IPS DF 4.7 (cell line): ENCODE measurements at regions not wholly inside any gene's neighbourhood (a gene's known extent, or its start where the extent isn't known, plus 50 kb on each side); places are given as distances from the start of the nearest gene placed in this dataset.

Experiments
- DNase-seq: peaks from one replicate; pipeline ENCODE4 v3.0.0-alpha.2; 2013; ENCODE audit warnings: low spot score; ENCODE audit errors: extremely low read depth

DNA sequence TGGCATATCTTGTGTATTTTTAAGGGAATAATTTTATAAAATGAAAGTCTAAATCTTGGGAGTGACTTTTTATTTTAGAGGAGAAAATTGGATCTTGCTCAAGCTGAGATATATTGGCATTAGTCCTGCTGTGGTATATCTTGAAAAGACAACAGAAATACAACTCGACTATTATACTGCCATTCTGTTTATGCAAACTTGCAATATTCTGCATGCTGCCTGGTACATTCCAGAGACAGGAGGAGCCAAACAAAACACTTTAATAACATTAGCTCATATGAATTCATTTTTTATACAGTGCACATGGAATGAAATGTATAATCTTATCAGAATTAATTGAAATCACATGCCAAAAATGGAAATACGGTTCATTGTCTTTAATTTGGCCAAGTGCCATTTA lies 176.0 kb upstream of the NRIP1 start:
- DNase-seq = no peak

DNA sequence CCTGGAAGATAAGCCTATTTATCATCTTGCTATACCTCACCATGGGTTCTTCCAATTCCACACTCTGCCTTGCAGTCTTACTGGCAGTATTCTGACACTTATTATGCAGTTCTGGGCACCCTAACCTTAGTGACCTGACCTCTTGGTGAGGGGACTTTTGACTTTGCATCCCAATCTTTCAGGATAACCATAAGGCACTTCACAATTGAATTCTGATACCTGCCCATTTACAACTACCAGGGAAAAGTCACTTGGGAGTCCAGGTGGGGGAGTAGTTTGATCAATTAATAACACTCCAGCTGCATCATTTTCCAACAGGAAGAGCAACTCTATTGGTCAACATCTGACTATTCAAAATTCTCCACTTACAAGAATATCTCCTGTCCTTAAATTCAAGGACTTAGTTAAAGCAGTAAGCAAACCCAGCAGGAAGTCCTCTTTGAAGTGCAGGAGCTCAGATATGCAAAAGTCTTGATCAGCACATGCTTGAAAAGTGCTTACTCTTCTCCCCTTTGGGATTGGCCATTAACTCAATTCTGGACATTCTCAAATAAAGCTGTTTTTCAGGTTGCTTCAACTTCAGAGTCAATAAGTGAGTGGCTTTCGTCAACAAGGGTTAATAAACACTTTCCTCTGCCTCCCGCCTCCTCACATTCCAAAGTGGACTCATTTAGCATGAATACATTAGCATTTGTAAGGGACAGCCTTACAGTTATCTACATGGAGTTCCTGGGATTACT lies 177.4 kb upstream of the NRIP1 start:
- peak; percentile 88 for DNase-seq

DNA sequence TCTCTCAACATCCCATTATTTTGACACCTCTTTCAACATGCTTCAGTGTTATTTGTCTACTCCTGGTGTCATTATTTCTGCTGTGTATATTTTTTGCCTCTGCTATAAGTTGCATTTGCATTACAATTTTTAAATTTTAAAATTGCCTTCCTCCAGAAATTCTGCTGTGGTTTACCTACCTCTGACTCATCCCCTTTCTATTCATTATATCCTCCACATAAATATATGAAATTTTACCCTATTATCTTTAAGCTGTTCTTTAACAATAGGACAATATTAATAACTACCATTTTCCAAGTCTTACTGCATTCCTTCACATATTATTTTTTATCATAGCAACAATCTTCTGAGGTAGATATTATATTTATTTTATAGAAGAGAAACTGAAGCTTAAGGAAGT lies 178.1 kb upstream of the NRIP1 start:
- DNase-seq = no peak

DNA sequence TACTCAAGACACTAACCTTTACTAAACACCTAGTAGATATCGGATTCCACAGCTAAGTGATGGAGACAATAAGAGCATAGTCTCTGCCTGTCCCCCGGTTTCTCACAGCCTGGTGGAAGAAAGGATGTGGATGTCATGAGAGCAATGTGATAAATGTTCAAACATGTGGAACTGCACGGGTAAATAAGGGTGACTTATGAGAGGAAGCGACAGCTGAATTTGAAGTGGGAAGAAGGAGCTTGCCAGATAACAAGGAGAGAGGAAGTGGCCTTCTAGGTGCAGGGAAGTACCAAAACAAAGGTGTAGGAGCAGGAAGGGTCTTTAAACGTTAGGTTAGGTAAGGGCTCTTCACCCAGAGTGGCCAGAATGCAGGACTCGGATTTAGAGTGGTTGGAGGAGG lies 178.6 kb upstream of the NRIP1 start:
- no peak for DNase-seq

DNA sequence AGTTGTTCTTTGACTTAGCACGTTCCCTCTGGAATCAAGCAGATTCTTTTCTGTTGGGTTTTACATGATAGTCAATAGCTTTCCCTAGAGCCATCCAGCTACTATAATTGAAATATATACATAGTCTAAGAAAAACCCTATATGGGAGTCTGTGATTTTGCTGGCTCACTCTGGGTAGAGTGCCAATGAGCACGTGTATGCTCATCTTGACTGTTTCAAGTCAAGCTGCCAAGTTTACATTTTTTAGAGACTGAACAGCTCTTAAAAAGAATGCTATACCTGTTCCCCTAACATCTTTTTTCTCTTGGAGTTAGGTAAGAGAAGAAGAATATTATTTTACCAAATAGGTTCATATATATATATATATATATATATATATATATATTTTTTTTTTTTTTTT lies 182.8 kb upstream of the NRIP1 start:
- no peak for DNase-seq

DNA sequence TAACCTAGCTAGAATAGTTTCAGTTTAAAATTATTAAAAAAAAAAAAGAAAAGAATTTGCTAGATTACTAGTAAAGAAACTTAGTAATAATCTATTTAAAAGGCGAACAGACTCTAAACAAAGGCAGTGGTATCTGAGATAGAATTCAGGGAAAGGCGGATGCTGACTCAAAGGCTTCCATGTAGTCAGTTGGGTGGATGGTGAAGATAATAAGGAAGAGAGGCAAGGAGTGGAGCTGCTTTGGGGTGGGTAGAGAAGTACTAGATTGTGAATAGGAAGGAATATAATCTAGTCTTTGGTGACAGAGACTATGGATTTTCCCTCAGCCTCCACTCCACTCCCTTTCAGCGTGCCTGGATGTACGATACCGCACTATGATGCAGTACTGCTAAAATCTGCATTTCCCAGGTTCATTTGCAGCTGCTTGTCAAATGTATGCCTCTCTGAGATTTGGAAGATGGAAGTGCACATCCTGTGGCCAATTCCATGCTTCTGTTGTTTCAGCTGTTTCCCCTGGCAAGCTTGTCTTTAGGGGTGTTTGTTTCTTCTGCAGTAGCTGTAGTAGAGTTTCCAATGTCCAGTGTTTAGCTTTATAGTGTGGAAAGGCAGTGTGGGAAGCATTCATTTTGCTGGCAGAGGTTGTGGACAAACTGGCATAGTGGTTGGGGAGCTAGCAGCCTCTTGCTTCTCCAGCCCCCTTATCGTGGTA lies 184.6 kb upstream of the NRIP1 start:
- DNase-seq = no peak

DNA sequence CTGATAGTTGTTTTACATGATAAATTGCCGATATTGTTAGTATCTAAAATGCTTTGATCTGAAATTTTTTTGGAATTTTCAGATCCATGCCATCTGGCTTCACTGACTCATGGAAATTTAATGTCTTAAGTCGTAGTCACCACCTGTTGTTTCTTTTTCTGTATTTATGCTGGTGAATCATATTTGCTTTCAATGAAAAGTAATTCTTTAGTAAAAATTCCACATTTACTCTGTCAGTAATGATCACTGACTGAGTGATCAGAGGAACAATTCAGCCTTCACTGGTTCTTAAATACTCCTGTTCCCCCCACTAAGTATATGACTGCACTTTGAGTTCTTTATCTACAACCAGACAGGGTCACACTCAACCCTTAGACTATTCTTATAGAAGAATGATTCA lies 185.6 kb upstream of the NRIP1 start:
- DNase-seq = no peak

DNA sequence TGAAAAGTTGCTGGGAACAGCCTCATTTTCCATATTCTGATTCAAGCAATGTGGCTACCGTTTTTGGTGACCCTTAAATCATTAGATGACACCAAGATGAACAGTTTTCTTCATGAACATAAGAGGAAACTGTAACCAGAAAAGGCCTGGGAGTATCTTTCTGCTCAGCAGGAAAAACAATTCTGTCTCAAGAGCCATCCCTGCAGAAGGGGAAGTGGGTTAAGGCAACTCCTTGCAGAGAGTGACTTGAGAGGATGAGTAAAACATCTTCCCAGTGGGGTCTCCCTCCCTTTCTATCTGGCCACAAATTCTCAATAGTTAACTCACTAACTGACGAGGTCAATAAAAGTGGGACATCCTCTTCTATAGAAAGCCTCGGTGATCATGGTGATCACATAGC lies 187.6 kb upstream of the NRIP1 start:
- no peak for DNase-seq

DNA sequence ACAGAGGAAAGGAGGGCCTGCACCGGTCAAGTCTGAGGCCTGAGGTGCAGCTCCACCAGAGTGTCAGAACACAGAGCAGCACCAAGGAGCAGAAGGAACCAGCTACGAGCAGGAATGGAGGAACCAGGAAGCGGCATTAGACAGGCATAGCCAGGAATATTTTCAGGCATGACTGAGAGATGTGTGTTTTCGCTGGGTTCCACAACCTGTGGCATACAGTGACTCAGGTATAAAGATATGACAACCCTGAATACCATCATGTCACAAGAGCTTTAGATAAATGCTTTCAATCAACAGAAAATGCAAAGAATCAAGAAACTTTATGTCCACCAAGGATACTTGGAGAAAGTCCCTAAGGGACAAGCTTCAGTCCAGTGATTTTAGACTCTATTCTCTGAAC lies 189.3 kb upstream of the NRIP1 start:
- DNase-seq = no peak

DNA sequence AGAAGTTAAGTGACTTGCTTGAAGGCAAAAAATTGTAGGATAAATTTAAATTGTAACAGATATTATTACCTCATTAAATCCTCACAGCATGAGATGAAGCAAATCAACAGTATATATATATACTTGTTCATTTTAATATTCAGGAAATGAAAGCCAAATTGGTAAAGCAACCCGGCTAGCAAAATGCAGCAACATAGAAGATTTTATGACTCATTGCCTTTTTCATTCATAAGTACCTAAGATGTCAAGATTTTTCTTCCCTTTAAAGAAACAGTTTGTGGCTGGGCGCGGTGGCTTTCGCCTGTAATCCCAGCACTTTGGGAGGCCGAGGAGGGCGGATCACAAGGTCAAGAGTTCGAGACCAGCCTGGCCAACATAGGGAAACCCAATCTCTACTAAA lies 190.5 kb upstream of the NRIP1 start:
- DNase-seq = no peak

DNA sequence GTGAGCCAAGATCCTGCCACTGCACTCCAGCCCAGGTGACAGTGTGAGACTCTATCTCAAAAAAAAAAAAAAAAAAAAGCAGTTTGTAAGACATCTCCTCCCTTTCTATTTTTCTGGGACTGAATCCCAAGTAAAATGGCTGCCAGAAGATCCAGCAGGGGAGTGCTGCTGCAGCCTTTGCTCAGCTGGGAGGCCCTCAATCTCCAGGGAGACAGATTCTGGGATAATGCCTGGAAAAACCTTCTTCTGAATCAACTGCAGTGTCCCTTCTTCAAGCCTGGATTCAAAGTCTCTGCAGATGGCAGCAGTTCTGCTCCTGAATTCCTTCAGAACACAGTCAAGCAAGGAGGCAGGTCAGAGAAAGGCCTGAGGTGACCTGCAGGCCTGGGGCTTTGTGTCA lies 191.0 kb upstream of the NRIP1 start:
- DNase-seq = no peak

DNA sequence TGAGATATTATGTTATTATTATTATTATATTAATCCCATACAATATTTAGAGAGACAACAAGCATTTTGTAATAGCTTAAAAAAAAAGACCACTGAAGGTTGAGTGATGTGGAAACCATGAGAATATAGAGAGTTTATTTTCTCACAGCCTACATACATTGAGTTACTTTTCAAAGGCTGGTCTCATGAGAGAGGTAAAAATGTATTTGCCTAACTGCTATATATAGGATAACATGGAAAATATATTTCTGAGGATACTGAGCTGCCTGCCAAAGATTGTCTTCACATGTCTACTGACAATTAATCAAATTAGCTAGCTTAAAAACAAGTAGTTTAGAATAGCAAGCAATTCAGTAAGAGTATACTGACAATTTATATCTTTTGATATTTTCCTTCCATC lies 192.2 kb upstream of the NRIP1 start:
- no peak for DNase-seq

DNA sequence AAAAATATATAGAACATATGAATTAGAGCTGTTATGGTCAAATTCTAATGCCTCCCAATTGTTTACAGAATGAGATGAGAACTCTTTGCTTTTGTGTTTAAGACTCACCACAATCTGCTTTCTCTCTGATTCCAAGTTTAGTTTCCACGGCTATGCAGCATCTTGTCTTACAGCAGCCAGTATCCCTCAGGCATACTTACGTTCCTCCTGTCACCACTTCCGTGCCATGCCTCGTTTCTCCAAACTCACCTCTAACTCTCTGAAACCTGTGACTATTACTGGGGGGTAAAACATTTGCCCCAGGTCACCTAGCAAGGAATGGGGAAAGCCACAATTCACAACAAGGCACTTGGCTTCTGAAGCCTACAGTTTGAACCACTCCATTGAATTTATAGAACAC lies 192.8 kb upstream of the NRIP1 start:
- no peak for DNase-seq

DNA sequence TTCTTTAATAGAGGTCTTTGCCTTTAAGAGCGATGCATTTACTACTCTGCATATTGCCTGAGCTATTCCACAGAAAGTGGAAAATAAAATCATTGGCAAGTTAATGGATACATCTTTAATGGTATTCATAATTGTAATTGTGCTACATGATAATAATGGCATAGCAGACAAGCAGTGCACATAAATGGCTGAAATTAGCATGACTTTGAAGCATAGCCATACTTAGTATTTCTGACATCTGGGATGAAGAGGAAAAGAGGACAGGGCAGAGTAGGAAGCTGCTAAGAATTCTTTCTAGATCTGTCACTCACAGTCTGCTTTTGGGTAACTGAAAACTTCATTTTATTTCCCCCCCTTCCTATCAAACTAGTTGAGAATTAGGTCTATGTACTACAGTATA lies 195.0 kb upstream of the NRIP1 start:
- DNase-seq = no peak

DNA sequence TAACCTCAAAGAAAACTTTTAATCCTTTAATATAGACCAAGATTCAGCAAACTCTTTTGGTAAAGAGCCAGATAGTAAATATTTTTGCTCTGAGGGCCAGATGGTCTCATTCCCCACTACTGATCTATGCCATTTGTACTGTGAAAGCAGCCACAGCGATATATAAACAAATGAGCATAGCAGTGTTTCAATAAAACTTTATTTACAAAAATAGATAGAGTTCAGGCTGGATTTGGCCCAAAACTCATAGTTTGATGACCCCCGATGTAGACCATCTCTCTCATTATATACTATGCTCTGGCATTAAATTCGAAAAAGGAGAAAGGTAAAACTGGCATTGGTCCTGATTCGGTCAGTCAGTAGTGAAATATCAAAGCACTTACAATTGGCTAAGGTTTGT lies 195.8 kb upstream of the NRIP1 start:
- no peak for DNase-seq

DNA sequence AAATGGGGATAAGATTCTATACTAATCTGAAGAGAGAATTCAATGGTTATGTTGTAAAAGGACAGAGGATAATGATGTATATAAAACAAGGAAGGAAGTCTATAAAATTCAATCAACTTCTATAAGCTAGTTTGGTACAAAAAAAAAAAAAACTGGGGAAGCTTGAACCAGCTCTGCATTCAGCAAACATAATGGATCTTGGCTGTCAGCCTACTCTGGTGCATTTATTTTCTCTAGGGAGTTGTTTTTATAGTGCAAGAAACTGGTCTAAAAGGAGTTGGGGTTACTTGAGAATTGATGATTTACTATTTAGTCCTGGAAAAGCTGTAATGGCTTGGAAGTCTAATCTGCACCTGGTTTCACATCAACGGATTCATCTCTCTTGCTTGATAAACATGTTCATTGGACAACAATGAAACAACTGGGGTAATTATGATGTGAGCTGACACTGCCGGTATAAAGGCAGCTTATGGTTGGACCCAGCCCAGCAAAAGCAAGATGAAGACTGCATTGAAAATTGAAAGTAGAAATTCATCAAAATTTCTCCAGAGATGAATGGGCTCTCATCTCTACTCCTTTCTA lies 199.4 kb upstream of the NRIP1 start:
- no peak for DNase-seq

DNA sequence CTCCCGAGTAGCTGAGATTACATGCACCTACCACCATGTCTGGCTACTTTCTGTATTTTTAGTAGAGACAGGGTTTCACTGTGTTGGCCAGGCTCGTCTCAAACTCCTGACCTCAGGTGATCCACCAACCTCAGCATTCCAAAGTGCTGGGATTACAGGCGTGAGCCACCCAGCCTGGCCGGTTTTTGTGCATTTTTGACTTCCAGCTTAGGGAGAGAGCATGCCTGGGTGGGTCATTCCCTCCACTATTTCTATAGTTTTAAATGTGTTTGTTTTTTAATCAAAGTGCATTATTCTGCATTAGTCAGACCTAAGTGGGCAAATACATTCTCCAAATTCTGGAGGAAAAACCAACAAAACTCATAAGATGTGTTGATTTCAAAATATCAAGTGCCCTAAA lies 207.4 kb upstream of the NRIP1 start:
- DNase-seq = no peak

DNA sequence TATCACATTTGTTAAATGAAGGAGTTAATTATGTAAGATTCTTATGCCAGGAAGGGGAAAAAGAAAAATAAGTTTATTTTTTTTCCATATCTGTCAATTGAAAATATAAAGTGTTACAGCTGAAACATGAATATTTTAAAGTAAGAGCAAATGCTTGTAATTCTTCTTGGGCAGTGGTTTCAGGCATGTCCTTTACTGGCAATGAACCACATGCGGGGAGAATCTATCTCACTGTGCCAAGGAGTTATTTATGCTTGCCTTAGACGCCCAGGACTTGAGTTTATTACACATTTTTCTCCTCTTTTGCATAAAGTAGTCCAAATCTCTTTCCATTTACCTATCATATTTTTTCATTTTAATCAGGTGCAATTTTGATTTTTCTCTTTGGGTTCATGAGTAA lies 207.8 kb upstream of the NRIP1 start:
- no peak for DNase-seq

DNA sequence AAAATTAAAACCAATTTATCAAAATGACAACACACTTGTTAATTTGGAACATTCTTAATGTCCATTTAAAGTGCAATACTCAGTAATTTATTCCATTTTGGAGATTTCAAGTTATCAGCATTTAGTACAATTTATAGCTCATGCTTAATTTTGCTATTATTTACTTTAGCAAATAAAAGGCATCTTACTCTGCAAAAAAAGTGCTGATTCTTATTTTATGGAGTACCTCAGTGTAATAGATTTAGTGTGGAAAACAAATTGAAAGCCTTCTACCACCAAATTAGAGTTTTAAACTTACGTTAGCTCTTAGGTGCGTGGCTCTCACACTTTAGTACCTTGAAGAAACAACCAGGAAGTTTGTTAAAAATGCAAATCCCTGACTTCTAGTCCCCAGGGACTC lies 208.4 kb upstream of the NRIP1 start:
- no peak for DNase-seq

DNA sequence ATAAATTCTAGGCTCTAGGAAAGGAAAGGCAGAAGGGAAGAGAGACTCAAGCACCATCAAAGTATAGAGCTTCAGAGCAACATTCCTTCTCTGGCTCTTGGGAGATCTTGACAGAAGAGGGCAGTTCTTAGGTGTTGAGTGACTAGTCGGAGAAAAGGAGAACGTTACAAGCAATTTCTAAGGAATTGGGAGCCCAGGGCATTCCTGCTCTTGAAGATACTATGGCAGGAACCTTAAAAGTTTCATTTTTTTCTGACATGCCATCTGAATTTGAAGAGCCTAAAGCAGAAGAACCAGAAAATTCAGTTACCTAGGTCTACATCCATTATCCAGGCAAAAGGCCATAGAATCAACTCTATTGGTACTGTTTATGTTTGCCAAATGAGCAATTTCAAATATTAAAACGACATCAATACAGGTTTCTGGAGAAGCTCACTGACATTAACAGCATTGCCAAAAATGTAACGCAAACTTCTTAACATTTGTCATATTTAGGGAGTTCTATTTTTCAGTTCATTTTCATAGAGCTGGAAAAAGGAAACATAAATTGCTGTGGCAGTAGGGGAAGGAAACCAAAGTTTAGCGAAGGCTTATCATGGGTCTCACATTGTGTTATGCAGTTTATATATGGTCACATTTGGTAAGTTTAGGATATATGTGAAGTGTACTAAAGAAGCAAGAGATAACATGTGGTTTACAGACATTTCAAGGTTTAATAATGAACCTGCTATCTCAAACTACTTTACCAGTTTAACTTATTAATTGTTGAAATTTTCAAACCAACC lies 210.1 kb upstream of the NRIP1 start:
- no peak for DNase-seq

DNA sequence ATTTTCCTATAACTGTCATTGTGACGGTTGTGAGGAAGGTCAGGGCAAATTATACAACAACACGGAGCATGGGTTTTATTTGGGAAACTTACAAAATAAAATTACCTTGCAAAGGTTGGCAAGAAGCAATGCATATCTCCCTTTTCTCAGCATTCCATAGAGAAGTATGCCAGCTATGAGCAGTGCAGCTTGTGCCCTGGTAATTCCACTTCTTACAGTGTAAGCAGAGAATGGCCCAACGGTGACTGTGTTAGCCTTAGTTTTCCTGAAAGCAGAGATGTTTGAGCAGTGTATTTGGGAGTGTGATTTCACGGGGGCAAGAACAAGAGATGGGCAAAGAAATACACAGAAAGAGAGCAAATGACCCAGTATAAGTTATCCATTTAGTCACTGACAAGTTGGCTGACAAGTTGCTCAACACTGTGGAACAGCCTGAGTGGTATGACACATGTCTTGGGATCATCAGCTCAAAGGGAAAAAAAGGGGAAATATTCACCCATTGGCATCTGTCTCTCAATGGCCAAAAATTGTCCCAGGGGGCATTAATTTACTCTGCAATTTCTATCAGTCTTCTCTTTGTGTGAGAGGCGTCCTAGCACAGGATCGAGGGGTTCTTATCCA lies 210.9 kb upstream of the NRIP1 start:
- no peak for DNase-seq

DNA sequence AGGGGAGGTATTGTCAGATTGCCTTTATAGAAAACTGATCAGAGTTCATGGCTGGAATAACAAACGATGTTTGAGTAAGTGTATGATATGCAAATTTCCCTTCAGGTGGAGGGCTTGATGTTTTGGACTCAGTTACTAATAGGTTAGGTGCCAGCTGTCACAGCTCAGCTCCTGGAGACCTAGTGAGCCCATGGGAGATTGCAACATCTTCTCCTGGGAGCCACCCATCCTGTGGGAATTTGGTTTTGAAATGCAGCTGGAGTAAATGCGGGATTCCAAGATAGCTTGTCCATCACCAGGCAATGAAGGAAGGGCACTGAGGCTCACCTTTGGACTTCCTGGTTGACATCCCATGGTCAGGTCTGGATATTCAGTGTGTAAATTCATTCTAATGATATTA lies 211.4 kb upstream of the NRIP1 start:
- no peak for DNase-seq
